Lung microvascular endothelial cell (primary cell): ENCODE measurements at regions not wholly inside any gene's neighbourhood (a gene's known extent, or its start where the extent isn't known, plus 50 kb on each side); places are given as distances from the start of the nearest gene placed in this dataset.

Experiments
- DNase-seq, 2 donors: peaks; one replicate each; pipeline versions ENCODE4 v3.0.0 to v3.0.0-alpha.2; 2010; ENCODE audit warnings: low read depth in 2 of 2

DNA sequence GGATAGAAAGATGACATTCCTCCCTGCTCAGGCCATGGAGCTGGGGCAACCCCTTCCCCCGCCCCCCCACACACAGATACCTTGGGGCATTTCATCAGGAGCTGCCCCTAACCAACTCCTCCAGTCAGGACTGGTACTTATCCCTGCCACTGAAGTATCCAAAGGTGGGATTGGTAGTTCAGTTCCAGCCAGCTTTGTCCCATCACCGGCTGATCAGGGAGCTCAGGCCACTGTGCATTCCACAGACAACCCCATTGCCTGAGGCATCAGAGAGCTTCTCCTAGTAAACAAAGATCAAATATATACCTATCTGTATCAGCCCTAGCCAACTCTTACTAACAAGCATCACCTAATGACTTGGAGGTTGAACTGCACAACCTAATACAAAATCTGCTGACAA is 218.2 kb upstream of the FMR1 start:
- no peak for DNase-seq

- no peak for DNase-seq
Measured at GRCh38 chrX:147699061-147699460, 212.7 kb upstream of the FMR1 start.

GRCh38 chrX:147710301-147710700 is 201.4 kb upstream of the FMR1 start:
- no peak for DNase-seq

GRCh38 chrX:147733369-147733768 is 178.3 kb upstream of the FMR1 start:
- DNase-seq, result no peak

- no peak for DNase-seq
Measured at GRCh38 chrX:147735364-147735763, 176.4 kb upstream of the FMR1 start.

- no peak for DNase-seq
Measured at GRCh38 chrX:147736045-147736444, 175.7 kb upstream of the FMR1 start.

DNA sequence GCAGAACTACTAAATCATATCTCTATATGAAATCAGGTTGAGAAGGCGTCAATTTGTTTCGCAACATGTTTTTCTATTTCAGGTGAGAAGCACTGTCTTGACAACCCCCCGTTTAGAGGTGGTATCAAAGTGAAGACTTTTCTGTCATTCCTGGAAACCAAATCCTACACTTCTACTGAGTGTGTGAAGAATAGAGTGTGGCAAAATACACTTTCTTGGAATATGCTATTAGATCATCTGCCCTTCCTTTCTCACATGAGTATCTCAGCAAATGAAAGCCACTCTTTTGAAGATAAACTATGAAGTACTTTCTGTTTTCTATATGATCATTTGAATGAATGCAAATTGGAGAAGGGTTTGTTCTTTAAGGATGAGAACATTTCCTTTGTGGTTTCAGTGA is 174.0 kb upstream of the FMR1 start:
- DNase-seq, result no peak

- no peak for DNase-seq
Measured at GRCh38 chrX:147738265-147738664, 173.5 kb upstream of the FMR1 start.

DNA sequence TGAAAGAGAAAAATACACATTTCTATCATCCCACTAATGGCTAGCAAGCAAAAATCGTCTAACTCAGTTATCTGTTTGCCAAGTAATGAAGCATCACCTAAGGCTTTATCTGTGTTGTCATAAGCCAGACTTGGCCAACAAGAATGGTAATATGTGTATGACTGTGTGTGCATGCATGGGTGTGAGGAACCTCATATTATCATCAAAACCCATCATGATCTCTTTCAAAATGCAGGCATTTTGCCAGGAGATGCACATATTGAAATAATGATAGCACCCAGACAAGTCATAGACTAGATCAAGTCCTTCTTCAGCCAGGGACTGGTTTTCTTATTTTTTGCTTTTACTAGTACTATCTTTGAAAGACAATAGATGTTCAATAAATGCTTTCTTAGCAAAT is 172.5 kb upstream of the FMR1 start:
- DNase-seq, result no peak

DNA sequence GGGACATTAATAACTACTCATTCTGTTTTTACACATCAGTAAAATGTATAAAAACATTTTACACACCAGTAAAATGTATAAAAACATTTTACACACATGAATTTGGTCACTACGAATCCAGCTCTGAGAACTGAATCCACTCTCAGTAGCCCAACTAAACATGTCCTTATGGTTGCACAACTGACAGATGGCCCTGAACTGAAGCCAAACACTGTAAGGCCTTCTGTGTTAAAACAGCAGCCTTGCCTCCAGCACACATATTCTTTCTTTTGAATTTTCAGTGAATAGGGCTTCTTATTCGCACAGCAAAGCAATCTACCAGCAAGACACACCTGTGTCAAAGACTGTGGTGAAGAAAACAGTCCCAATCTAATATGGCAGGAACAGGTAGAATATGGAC is 169.9 kb upstream of the FMR1 start:
- DNase-seq, result no peak

GRCh38 chrX:147749308-147749707 is 162.4 kb upstream of the FMR1 start:
- DNase-seq, result no peak

- no peak for DNase-seq
Measured at GRCh38 chrX:147757750-147758149, 154.0 kb upstream of the FMR1 start.

- DNase-seq, result no peak
Measured at GRCh38 chrX:147763131-147763530, 148.6 kb upstream of the FMR1 start.

GRCh38 chrX:147764868-147765267 is 146.9 kb upstream of the FMR1 start:
- DNase-seq, result no peak

DNA sequence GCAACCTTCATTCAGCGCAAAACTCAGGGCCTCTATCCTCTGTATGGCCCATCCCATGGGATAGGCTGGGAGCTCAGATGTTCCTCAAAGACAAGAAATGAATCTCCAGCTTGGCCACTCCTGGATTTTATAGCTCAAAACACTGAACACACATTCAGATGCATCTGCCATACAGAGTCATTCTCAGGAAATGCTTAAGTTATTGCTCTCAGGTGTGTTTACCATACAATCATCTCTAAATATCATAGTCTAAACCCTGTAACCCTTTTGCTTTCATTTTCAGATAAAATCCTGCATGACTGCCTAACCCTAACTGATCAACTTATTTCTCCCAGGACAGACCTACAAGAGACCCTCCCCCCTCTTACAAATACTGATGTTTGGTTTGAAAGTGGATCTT is 140.9 kb upstream of the FMR1 start:
- no peak for DNase-seq

- no peak for DNase-seq
Measured at GRCh38 chrX:147776988-147777387, 134.7 kb upstream of the FMR1 start.

GRCh38 chrX:147779173-147779572 is 132.5 kb upstream of the FMR1 start:
- no peak for DNase-seq

DNA sequence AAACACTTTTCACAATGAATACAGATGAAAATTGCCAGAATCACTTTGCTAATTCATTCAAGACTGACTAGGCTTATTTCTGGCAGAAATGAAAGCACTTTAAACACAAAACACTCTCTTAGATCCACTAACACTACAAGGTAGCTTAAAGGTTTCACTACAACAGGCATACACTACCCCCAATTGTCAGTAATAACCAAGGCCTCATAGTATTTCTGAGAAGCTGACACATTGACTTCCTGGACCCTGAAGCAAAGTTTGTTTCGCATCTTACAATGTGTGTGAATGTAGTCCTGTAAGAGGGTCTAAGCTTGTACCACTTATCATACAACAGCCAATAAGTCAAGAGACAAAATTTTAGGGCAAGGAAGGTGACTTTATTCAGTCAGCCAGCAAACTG is 129.9 kb upstream of the FMR1 start:
- DNase-seq, result no peak

GRCh38 chrX:147788641-147789350 is 122.9 kb upstream of the FMR1 start:
- no peak for DNase-seq

GRCh38 chrX:147800663-147801062 is 111.1 kb upstream of the FMR1 start:
- DNase-seq, result no peak

DNA sequence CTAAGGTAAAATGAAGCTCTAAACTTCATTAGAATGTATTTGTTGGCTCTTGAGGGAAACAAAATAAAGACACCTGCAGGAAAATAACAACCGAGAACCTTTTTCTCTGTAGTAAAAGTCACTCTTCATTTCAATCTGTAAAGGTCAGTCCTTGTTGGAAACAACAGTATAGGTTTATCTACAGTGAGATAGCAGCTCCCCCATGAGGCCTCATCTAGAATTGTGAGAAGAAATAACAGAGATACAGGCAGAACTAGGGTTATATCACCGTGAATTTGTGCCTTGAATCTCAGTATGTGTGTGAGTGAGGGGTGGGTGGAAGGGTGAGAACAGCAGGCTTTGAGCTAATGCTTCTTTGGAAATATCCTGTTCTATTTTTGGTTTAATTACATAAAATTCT is 107.8 kb upstream of the FMR1 start:
- no peak for DNase-seq

DNA sequence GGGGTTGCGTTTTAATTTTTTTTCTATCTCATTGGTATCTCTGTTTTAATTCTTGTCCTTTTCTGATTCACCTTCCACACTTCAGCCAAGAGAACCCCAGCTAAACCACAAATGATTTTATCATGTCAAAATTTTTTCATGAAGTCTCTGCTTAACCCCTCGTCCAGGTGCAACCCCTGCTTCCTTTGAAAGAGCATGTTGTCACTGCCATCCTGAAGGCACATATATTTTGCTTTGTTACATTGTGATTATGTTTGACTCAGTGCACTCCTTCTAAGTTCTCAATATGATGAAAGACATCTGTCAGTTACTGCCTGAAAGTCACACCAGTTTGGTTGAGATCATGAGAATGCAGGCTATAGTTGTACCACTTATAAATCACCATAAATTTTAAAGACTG is 99.9 kb upstream of the FMR1 start:
- DNase-seq, result no peak

GRCh38 chrX:147827070-147827469 is 84.6 kb upstream of the FMR1 start:
- no peak for DNase-seq

GRCh38 chrX:147828719-147829118 is 83.0 kb upstream of the FMR1 start:
- DNase-seq, result no peak
